ENCODE measurements at regions not wholly inside any gene's neighbourhood (a gene's known extent, or its start where the extent isn't known, plus 50 kb on each side); places are given as distances from the start of the nearest gene placed in this dataset.

- FAIRE-seq, result no peak
Measured at GRCh38 chr2:145597006-145597405, 1077.1 kb upstream of the ZEB2 start.

DNA sequence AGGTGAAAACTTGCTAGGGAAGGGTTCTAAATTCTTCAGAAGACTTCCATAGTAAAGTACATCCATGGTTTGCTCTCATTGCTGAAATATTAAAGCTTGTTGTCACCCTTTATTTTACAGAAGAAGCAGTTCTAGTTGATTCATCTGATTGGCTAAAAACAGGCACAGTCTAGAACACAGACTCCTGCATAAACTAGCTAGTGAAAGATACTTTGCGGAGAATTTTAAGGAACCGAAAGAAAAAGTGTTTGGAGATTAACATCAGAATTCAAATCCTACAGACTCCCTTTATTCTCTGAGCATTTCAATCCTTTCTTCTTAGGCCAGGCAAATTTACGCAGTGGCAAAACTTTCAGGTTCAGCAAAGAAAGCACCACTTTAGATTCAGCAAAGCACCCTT lies 1076.5 kb upstream of the ZEB2 start:
- no peak for FAIRE-seq

GRCh38 chr2:145595296-145595695 lies 1075.4 kb upstream of the ZEB2 start:
- FAIRE-seq, result no peak

DNA sequence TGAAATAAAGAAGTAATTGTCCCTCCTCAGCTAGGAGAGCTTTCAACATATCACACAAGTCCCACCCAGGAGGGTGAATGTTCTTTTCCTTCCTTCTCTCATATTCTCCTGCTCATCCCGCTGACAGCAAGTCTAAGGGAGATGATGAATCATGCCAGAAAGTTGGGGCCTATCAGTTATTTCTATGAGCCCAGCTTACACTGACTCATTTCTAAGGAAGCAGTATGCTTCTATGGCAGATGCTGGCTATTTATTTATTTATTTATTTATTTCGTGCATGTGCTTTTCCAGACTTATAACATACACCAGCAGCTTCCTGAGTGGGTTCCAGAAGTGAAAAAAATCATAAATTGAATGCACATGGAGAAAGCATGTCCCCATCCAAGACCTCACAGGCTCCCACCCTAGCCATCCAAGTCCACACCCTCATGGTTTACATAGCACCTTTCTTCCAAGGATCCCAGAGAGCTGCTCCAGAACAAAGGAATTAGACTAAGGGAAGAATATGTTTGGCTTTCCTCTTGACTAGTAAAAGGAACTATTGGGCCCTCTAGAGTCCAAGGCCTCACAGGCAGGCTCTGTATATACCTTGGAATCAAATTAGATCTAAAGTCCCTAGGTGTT lies 1074.2 kb upstream of the ZEB2 start:
- FAIRE-seq, result no peak

GRCh38 chr2:145593280-145593679 lies 1073.4 kb upstream of the ZEB2 start:
- FAIRE-seq, result no peak

GRCh38 chr2:145592361-145592760 lies 1072.4 kb upstream of the ZEB2 start:
- FAIRE-seq, result no peak

DNA sequence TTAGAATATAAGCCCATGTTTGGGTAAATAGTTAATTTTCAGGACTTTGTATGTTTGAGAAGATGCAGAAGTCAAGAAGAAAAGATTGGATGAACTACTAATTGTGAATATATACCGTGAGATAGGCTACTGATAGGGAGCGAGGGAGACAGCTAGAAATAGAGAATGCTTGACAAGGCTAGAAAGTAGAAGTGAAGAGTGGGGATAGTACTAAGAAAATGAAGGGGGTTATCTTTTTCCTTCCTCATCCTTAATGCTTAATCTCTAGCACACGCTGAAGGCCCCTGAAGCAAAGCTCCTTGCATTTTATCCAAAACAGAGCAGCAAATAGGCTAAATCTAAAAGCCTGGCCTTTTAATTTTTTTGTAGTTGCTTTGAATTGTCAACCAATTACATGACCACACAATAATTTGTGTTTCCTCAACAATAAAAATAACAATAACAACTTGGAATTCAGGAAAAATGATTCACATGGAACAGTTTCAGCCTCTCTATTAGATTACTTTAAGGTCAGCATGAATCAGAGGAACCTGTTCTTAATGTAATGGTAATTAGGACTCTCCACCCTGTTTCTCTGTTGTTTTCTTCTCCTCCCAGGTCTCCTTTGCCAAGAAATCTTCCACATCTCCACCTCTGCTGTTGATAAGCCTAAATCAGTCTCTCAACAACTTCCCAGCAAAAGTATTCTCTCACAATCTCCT lies 1071.3 kb upstream of the ZEB2 start:
- no peak for FAIRE-seq

DNA sequence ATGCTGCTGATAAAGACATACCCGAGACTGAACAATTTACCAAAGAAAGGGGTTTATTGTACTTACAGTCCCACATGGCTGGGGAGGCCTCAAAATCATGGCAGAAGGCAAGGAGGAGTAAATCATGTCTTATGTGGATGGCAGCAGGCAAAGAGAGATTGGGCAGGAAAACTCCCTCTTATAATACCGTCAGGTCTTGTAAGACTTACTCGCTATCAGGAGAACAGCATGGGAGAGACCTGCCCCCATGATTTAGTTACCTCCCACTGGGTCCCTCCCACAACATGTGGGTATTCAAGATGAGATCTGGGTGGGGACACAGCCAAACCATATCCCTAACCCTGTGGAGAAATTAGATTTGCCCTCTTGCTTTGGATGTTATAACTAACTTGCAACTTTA lies 1068.0 kb upstream of the ZEB2 start:
- no peak for FAIRE-seq

DNA sequence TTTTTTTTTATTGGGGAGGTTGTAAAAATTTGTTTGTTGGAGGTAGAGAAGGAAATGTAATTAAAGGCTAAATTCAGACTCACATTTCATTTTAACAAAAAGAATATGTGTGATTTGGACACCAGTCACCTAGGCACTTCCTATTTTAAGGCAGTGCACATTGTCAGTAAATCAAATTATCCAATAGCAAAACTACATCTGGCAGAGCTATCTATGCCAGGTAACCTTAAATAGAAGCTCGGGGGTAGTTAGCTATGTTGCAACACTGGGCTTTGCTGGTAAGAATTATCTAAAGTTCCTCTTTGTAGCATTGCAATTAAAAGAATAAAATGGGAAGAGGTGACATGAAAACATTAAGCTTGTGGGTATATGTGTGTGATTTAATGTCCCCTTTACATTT lies 1064.4 kb upstream of the ZEB2 start:
- FAIRE-seq, result no peak

GRCh38 chr2:145573608-145574007 lies 1053.7 kb upstream of the ZEB2 start:
- FAIRE-seq, result no peak

DNA sequence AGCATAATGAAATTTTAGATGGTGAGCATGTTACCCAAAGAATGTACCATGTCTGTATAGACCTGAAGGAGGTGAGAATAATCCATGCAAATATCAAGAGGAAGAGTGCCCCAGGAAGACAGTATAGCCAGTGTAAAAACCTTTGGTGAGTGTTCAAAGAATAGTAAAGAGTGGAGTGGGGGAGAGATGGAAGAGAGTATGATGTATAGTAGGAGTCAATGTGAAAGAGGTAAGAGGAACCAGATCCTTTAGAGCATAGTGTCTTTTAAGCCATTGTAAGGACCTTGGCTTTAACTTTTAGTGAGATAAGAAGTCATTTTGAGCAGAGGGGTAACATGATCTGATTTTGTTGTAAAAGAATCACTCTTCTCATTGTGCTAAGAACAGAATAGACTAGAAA lies 1052.3 kb upstream of the ZEB2 start:
- no peak for FAIRE-seq

DNA sequence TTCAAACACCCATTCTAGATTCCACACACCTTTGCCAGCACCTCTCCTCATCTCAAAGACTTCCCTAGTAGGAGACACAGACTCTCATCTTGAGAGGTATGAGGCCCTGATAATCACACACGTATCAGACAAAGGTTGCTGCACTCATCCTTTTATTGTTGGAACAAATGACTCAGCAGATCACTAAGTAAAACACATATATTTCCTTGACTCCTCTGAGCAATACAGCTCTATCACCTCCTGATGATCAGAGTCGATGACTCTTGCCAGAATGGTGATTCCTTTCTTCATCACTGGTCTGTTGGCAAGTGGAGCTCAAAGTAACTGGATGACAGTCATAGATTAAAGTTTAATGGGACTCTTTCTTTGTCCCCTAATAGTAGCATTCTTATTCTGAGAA lies 1049.2 kb upstream of the ZEB2 start:
- no peak for FAIRE-seq

DNA sequence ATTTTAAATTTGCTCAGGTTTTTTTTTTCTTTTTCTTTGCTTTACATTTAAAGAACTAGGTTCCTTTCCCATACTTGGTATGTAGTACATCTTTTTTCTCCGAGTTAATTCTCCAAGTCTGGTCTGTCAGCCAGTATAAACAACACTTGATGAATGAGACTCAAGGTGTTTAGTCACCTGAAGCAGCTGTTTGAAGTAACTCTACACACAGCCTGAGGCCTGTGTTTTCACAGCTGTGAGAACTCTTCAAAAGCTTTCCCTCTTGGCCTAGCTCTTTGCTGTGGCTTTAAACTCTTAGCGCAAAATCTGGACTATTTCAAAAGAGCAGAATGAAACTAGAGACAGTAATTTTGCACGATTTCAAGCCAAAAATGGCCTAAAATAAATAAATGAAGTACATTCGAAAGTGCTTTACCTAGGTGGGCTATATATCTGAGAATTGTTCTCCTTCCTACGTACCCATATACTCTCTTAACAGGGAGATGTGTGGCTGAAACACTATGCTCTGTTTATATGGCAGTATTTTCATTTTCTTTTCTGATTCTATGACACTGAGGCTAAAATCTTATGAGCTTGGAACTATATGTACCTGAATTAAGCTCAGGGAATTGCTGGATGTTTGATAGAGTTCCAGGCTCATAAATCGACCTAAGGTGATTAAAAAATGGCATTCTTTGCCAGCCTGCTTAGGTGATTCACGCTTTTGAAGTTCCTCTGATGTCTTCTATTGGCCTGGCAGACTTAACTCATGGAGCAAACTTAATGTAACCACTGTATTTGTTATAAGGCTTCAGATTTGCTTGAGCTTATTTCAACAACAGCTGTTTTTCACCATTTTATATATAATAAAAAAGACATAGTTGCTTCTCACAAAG lies 1044.1 kb upstream of the ZEB2 start:
- FAIRE-seq, result no peak

- FAIRE-seq, result no peak
Measured at GRCh38 chr2:145561152-145561551, 1041.2 kb upstream of the ZEB2 start.

- no peak for FAIRE-seq
Measured at GRCh38 chr2:145558617-145559350, 1038.9 kb upstream of the ZEB2 start.

GRCh38 chr2:145555360-145555759 lies 1035.4 kb upstream of the ZEB2 start:
- FAIRE-seq, result no peak

GRCh38 chr2:145551686-145552085 lies 1031.8 kb upstream of the ZEB2 start:
- no peak for FAIRE-seq

GRCh38 chr2:145548479-145548878 lies 1028.6 kb upstream of the ZEB2 start:
- no peak for FAIRE-seq

DNA sequence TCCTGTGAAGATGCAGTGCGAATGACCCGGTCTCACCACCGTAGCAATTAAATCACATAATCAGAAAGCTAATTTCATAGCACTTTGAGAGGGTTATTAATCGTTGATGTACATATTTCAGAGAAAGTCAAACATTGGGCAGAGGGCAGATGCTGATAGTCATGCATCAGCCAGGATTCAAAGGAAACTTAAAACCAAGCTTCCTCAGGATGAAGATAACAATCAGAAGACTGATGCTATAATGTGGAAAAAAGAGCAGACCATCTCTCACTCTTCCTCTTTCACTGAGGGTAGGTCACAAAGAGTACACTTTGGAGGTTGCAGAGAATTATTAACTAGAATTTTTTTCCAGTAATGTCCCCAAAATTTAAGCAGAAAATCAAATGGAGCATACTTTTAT lies 1027.7 kb upstream of the ZEB2 start:
- FAIRE-seq, result no peak

DNA sequence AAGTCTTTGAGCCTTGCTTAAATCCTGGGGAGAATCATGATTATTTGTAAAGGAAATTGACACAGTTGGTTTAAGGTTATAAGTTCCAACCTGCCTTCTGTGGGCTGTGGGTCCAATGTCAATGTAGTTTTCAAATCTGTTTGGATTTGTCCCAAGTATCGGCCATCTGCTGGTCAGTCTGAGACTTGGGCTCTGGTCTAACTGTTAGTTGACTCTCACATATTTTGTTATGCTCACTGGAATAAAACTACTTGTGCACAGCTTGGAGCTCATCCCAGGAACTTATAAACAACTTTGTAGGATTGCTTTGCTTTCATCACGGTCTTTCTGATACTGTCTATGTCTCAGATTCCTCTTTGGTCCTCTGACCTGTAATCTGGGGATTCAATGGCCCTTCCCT lies 1026.2 kb upstream of the ZEB2 start:
- FAIRE-seq, result no peak

DNA sequence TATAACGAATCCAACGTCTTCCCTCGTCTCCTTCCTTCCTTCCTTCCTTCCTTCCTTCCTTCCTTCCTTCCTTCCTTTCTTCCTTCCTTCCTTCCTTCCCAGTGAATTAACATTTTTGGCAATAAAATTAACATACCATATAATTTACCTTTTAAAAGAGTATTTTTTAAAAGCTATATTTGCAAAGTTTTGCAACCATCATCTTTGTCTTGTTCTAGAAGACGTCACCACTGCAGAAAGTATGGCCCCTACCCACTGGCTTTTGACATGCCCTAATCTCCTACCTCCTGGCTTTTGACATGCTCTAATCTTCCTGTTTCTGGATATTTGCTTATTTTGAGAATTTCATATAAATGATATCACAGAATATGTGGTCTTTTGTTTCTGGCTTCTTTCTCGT lies 1023.9 kb upstream of the ZEB2 start:
- no peak for FAIRE-seq

DNA sequence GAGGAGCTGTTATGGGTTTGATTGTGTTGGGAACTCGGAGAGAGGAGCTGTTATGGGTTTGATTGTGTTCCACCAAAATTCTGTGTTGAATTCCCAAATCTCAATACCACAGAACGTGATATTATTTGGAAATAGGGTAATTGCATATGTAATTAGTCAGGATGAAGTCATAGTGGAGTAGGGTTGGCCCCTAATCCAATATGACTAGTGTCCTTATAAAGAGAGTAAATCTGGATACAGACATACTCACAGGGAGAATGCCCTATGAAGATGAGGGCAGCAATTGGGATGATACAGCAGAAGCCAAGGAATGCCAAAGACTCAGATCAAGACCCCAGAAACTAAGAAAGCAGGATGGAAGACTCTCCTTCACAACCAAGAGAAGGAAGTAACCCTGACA lies 1023.2 kb upstream of the ZEB2 start:
- FAIRE-seq, result no peak

- FAIRE-seq, result no peak
Measured at GRCh38 chr2:145541028-145541427, 1021.1 kb upstream of the ZEB2 start.

Measured in colon (tissue), 2 donors.